ENCODE measurements at regions not wholly inside any gene's neighbourhood (a gene's known extent, or its start where the extent isn't known, plus 50 kb on each side); places are given as distances from the start of the nearest gene placed in this dataset.

DNA sequence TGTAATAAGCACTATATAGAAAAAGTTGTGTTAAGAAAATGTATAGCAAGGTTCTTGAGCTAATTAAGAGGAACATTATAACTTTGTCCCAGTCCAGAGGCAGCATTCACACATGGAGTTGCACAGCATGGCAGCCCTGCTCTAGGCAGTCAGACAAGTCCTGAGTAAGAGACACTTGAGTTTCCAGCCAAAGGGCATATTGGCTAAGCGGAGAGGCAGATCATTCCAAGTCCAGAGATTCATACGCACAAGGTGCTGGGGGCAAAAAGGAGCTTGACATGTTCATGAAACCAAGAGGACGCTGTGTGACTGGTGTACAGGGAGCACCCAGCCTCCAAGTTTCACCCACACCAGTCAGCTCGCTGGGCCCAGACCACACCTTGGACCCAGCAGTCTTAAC lies 232.6 kb upstream of the IPO5 start (continued):
- TF ChIP-seq, protein P1, sequence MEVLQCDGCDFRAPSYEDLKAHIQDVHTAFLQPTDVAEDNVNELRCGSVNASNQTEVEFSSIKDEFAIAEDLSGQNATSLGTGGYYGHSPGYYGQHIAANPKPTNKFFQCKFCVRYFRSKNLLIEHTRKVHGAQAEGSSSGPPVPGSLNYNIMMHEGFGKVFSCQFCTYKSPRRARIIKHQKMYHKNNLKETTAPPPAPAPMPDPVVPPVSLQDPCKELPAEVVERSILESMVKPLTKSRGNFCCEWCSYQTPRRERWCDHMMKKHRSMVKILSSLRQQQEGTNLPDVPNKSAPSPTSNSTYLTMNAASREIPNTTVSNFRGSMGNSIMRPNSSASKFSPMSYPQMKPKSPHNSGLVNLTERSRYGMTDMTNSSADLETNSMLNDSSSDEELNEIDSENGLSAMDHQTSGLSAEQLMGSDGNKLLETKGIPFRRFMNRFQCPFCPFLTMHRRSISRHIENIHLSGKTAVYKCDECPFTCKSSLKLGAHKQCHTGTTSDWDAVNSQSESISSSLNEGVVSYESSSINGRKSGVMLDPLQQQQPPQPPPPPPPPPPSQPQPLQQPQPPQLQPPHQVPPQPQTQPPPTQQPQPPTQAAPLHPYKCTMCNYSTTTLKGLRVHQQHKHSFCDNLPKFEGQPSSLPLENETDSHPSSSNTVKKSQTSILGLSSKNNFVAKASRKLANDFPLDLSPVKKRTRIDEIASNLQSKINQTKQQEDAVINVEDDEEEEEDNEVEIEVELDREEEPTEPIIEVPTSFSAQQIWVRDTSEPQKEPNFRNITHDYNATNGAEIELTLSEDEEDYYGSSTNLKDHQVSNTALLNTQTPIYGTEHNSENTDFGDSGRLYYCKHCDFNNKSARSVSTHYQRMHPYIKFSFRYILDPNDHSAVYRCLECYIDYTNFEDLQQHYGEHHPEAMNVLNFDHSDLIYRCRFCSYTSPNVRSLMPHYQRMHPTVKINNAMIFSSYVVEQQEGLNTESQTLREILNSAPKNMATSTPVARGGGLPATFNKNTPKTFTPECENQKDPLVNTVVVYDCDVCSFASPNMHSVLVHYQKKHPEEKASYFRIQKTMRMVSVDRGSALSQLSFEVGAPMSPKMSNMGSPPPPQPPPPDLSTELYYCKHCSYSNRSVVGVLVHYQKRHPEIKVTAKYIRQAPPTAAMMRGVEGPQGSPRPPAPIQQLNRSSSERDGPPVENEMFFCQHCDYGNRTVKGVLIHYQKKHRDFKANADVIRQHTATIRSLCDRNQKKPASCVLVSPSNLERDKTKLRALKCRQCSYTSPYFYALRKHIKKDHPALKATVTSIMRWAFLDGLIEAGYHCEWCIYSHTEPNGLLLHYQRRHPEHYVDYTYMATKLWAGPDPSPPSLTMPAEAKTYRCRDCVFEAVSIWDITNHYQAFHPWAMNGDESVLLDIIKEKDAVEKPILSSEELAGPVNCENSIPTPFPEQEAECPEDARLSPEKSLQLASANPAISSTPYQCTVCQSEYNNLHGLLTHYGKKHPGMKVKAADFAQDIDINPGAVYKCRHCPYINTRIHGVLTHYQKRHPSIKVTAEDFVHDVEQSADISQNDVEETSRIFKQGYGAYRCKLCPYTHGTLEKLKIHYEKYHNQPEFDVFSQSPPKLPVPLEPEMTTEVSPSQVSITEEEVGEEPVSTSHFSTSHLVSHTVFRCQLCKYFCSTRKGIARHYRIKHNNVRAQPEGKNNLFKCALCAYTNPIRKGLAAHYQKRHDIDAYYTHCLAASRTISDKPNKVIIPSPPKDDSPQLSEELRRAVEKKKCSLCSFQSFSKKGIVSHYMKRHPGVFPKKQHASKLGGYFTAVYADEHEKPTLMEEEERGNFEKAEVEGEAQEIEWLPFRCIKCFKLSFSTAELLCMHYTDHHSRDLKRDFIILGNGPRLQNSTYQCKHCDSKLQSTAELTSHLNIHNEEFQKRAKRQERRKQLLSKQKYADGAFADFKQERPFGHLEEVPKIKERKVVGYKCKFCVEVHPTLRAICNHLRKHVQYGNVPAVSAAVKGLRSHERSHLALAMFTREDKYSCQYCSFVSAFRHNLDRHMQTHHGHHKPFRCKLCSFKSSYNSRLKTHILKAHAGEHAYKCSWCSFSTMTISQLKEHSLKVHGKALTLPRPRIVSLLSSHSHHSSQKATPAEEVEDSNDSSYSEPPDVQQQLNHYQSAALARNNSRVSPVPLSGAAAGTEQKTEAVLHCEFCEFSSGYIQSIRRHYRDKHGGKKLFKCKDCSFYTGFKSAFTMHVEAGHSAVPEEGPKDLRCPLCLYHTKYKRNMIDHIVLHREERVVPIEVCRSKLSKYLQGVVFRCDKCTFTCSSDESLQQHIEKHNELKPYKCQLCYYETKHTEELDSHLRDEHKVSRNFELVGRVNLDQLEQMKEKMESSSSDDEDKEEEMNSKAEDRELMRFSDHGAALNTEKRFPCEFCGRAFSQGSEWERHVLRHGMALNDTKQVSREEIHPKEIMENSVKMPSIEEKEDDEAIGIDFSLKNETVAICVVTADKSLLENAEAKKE (CRISPR knock-in tag; IDR thresholded peaks at IDR 0.05): no peak

DNA sequence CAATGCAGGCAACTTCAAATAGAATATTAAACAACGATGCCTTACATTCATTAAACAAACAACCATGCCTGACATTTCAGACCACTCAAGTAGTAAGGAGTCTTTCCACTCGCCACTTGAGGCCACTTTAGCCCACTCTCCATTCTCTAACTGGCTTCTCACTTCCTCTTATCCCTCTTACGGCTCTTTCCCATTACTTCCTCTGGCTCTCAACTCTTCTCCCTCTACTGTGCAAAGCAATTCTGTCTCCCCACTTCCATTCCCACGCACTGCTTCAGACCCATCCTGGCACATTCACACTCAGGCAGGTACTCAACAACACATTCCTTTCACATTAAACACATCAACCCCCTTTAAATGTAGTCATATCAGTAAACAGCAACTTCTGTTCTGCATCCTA lies 229.8 kb upstream of the IPO5 start:
- H3K27ac Mint-ChIP-seq: no peak overlapping the region
- no peaks in the 10 kb centered on the region for H3K4me1 ChIP-seq (ENCODE audit: insufficient read depth)
- no peaks in the 10 kb centered on the region for H3K9me2 ChIP-seq (ENCODE audit: insufficient read depth)
- no peak overlapping the region for H3K27ac ChIP-seq (ENCODE audit: low read depth)
- no peaks in the 10 kb centered on the region for H3K79me2 ChIP-seq (replicated peaks; ENCODE audit: insufficient read depth)
- no peaks in the 10 kb centered on the region for H4K20me1 ChIP-seq (replicated peaks; ENCODE audit: insufficient read depth)
- H3K36me3 ChIP-seq (ENCODE audit: insufficient read depth): no peaks in the 10 kb centered on the region
- H3K4me3 ChIP-seq: no peak overlapping the region
- H3K36me3 Mint-ChIP-seq (ENCODE audit: low read depth): no peaks in the 10 kb centered on the region
- H3K27me3 ChIP-seq (ENCODE audit: insufficient read depth): no peaks in the 10 kb centered on the region
- DNase-seq (ENCODE audit: low spot score) (no peak), ATAC-seq (no peak)
- no peak overlapping the region for H3K4me2 ChIP-seq
- peaks cover 5% of the 10 kb centered on the region; the same call in 2 of the 3 replicates for H3K9me3 Mint-ChIP-seq
- H3K4me3 Mint-ChIP-seq: no peak overlapping the region
- H2AFZ ChIP-seq: no peak overlapping the region
- H3K27me3 Mint-ChIP-seq (ENCODE audit: insufficient read depth, low read depth, poor library complexity): peaks cover 2% of the 10 kb centered on the region
- no peaks in the 10 kb centered on the region for H3K4me1 Mint-ChIP-seq
- H3F3A ChIP-seq (replicated peaks; ENCODE audit: low read depth): no peaks in the 10 kb centered on the region
- TF ChIP-seq POLR2AphosphoS5 (IDR thresholded peaks at IDR 0.05; ENCODE audit: low read depth) (no peak), ZNF331 (CRISPR knock-in tag; IDR thresholded peaks at IDR 0.05; ENCODE audit: low read depth) (no peak), EZH2phosphoT487 (IDR thresholded peaks at IDR 0.05; ENCODE audit: unreplicated experiment) (no peak), CREB1 (CRISPR knock-in tag; IDR thresholded peaks at IDR 0.05; ENCODE audit: low read depth) (no peak), JUNB (IDR thresholded peaks at IDR 0.05; ENCODE audit: unreplicated experiment) (no peak)
- TF ChIP-seq, protein P1 (CRISPR knock-in tag; IDR thresholded peaks at IDR 0.05): no peak
- TF ChIP-seq, protein P2, sequence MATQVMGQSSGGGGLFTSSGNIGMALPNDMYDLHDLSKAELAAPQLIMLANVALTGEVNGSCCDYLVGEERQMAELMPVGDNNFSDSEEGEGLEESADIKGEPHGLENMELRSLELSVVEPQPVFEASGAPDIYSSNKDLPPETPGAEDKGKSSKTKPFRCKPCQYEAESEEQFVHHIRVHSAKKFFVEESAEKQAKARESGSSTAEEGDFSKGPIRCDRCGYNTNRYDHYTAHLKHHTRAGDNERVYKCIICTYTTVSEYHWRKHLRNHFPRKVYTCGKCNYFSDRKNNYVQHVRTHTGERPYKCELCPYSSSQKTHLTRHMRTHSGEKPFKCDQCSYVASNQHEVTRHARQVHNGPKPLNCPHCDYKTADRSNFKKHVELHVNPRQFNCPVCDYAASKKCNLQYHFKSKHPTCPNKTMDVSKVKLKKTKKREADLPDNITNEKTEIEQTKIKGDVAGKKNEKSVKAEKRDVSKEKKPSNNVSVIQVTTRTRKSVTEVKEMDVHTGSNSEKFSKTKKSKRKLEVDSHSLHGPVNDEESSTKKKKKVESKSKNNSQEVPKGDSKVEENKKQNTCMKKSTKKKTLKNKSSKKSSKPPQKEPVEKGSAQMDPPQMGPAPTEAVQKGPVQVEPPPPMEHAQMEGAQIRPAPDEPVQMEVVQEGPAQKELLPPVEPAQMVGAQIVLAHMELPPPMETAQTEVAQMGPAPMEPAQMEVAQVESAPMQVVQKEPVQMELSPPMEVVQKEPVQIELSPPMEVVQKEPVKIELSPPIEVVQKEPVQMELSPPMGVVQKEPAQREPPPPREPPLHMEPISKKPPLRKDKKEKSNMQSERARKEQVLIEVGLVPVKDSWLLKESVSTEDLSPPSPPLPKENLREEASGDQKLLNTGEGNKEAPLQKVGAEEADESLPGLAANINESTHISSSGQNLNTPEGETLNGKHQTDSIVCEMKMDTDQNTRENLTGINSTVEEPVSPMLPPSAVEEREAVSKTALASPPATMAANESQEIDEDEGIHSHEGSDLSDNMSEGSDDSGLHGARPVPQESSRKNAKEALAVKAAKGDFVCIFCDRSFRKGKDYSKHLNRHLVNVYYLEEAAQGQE (IDR thresholded peaks at IDR 0.05; ENCODE audit: unreplicated experiment): no peak
